ENCODE measurements at regions not wholly inside any gene's neighbourhood (a gene's known extent, or its start where the extent isn't known, plus 50 kb on each side); places are given as distances from the start of the nearest gene placed in this dataset.

GRCh38 chr19:16000024-16000663 is 51.3 kb downstream of the OR10H4 start:
- Histone ChIP-seq H3K4me1 (ENCODE audit: insufficient read depth, low read length) (peaks cover 23% of the 10 kb centered on the region), H3K4me3 (ENCODE audit: low read length) (no peak overlapping the region), H3K9me3 (ENCODE audit: low read depth, low read length) (no peaks in the 10 kb centered on the region), H3K27me3 (ENCODE audit: insufficient read depth, low read length) (no peaks in the 10 kb centered on the region)

- H3K9me3 ChIP-seq (ENCODE audit: low read depth, low read length) = no peaks in the 10 kb centered on the region
- peak overlapping the region; percentile 25 for H3K4me3 ChIP-seq (ENCODE audit: low read length)
- H3K27me3 ChIP-seq (ENCODE audit: insufficient read depth, low read length) = no peaks in the 10 kb centered on the region
- H3K4me1 ChIP-seq (ENCODE audit: insufficient read depth, low read length) = peaks cover 23% of the 10 kb centered on the region
Observed at GRCh38 chr19:16001481-16002312, 52.9 kb downstream of the OR10H4 start.

- Histone ChIP-seq H3K27me3 (ENCODE audit: insufficient read depth, low read length) (no peaks in the 10 kb centered on the region), H3K4me1 (ENCODE audit: insufficient read depth, low read length) (peaks cover 23% of the 10 kb centered on the region), H3K4me3 (ENCODE audit: low read length) (peak overlapping the region; percentile 25), H3K9me3 (ENCODE audit: low read depth, low read length) (no peaks in the 10 kb centered on the region)
Observed at GRCh38 chr19:16002406-16003384, 53.9 kb downstream of the OR10H4 start.

GRCh38 chr19:16003391-16003790 is 54.6 kb downstream of the OR10H4 start:
- Histone ChIP-seq H3K4me1 (ENCODE audit: insufficient read depth, low read length) (peaks cover 23% of the 10 kb centered on the region), H3K27me3 (ENCODE audit: insufficient read depth, low read length) (no peaks in the 10 kb centered on the region), H3K9me3 (ENCODE audit: low read depth, low read length) (no peaks in the 10 kb centered on the region), H3K4me3 (ENCODE audit: low read length) (no peak overlapping the region)

GRCh38 chr19:16005925-16006324 is 57.1 kb downstream of the OR10H4 start:
- no peak overlapping the region for H3K4me3 ChIP-seq (ENCODE audit: low read length)

GRCh38 chr19:16012552-16012951 is 63.7 kb upstream of the TPM4 start:
- no peak overlapping the region for H3K4me3 ChIP-seq (ENCODE audit: low read length)
- no peaks in the 10 kb centered on the region for H3K4me1 ChIP-seq (ENCODE audit: insufficient read depth, low read length)
- no peaks in the 10 kb centered on the region for H3K9me3 ChIP-seq (ENCODE audit: low read depth, low read length)
- no peaks in the 10 kb centered on the region for H3K27me3 ChIP-seq (ENCODE audit: insufficient read depth, low read length)

More at GRCh38 chr19:16005925-16006324, 57.1 kb downstream of the OR10H4 start:
- no peaks in the 10 kb centered on the region for H3K27me3 ChIP-seq (ENCODE audit: insufficient read depth, low read length)
- H3K9me3 ChIP-seq (ENCODE audit: low read depth, low read length) = no peaks in the 10 kb centered on the region
- peaks cover 23% of the 10 kb centered on the region for H3K4me1 ChIP-seq (ENCODE audit: insufficient read depth, low read length)

GRCh38 chr19:16013181-16013850 is 63.0 kb upstream of the TPM4 start:
- Histone ChIP-seq H3K27me3 (ENCODE audit: insufficient read depth, low read length) (no peaks in the 10 kb centered on the region), H3K4me3 (ENCODE audit: low read length) (no peak overlapping the region), H3K9me3 (ENCODE audit: low read depth, low read length) (no peaks in the 10 kb centered on the region)

GRCh38 chr19:16013851-16014840 is 62.1 kb upstream of the TPM4 start:
- no peaks in the 10 kb centered on the region for H3K4me1 ChIP-seq (ENCODE audit: insufficient read depth, low read length)
- H3K27me3 ChIP-seq (ENCODE audit: insufficient read depth, low read length) = no peaks in the 10 kb centered on the region
- no peak overlapping the region for H3K4me3 ChIP-seq (ENCODE audit: low read length)
- H3K9me3 ChIP-seq (ENCODE audit: low read depth, low read length) = no peaks in the 10 kb centered on the region

More at GRCh38 chr19:16013181-16013850, 63.0 kb upstream of the TPM4 start:
- H3K4me1 ChIP-seq (ENCODE audit: insufficient read depth, low read length) = no peaks in the 10 kb centered on the region

GRCh38 chr19:16014923-16015804 is 61.1 kb upstream of the TPM4 start:
- Histone ChIP-seq H3K4me1 (ENCODE audit: insufficient read depth, low read length) (no peaks in the 10 kb centered on the region), H3K4me3 (ENCODE audit: low read length) (no peak overlapping the region), H3K27me3 (ENCODE audit: insufficient read depth, low read length) (no peaks in the 10 kb centered on the region), H3K9me3 (ENCODE audit: low read depth, low read length) (no peaks in the 10 kb centered on the region)

GRCh38 chr19:16015805-16016173 is 60.5 kb upstream of the TPM4 start:
- Histone ChIP-seq H3K9me3 (ENCODE audit: low read depth, low read length) (no peaks in the 10 kb centered on the region), H3K27me3 (ENCODE audit: insufficient read depth, low read length) (no peaks in the 10 kb centered on the region), H3K4me1 (ENCODE audit: insufficient read depth, low read length) (no peaks in the 10 kb centered on the region), H3K4me3 (ENCODE audit: low read length) (no peak overlapping the region)

- Histone ChIP-seq H3K9me3 (ENCODE audit: low read depth, low read length) (no peaks in the 10 kb centered on the region), H3K27me3 (ENCODE audit: insufficient read depth, low read length) (no peaks in the 10 kb centered on the region), H3K4me1 (ENCODE audit: insufficient read depth, low read length) (no peaks in the 10 kb centered on the region), H3K4me3 (ENCODE audit: low read length) (no peak overlapping the region)
Observed at GRCh38 chr19:16016226-16017137, 59.8 kb upstream of the TPM4 start.

GRCh38 chr19:16017138-16017490 is 59.2 kb upstream of the TPM4 start:
- Histone ChIP-seq H3K27me3 (ENCODE audit: insufficient read depth, low read length) (no peaks in the 10 kb centered on the region), H3K4me3 (ENCODE audit: low read length) (no peak overlapping the region), H3K4me1 (ENCODE audit: insufficient read depth, low read length) (no peaks in the 10 kb centered on the region), H3K9me3 (ENCODE audit: low read depth, low read length) (no peaks in the 10 kb centered on the region)
